HG02884 (cell line): ENCODE measurements at regions not wholly inside any gene's neighbourhood (a gene's known extent, or its start where the extent isn't known, plus 50 kb on each side); places are given as distances from the start of the nearest gene placed in this dataset.
"Not testable (repeated sequence)": the region's sequence is repeated elsewhere in the genome, so short reads cannot be mapped to it uniquely, and the experiment has no call there.

ENCODE experiments used
- ATAC-seq: cut with Tn5 transposase; IDR thresholded peaks from one replicate; pipeline ENCODE4 v1.9.1; 2021; ENCODE audit warnings: mild to moderate bottlenecking, moderate library complexity; ENCODE audit not compliant: unreplicated experiment

DNA sequence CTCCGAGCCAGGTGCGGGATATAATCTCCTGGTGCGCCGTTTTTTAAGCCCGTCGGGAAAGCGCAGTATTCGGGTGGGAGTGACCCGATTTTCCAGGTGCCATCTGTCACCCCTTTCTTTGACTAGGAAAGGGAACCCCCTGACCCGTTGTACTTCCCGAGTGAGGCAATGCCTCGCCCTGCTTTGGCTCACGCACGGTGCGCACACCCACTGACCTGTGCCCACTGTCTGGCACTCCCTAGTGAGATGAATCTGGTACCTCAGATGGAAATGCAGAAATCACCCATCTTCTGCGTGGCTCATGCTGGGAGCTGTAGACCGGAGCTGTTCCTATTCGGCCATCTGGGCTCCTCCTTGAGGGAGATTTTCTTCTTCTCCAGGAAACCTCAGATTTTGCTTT, 1135.1 kb upstream of the DIAPH2 start:
- not testable (repeated sequence) for ATAC-seq

DNA sequence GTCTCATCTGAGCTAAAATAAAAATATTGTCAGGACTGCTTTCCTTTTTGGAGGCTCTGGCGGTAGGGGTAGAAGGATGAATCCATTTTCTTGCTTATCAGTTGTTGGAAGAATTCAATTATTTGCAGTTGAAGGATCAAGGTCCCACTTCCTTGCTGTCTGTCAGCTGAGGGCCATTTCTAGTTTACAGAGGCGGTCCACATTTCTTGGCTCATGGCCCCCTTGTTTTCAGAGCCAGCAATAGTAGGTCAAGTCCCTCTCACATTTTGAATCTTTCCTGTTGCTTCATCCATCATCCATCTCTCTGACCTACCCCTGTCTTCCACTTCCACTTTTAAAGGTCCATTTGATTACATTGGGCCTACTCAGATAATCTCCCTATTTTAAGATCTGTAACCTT, 1099.3 kb upstream of the DIAPH2 start:
- no peak for ATAC-seq

DNA sequence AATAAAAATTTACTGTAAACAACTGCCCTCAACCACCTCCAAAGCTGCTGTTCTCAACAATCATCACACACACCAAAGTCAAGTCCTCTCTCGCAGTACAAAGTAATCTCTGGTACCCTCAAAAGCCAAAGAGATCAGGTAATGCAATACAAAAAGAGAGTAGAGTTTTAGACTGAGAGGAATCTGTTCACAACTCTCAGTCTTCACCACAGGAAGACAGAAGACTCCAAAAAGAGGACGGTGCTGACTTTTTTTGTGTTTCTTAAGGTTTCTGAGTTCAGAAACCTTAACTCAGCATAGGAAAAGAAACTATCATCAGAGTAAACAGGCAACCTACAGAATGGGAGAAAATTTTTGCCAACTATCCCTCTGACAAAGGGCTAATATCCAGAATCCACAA, 1072.3 kb upstream of the DIAPH2 start:
- ATAC-seq = no peak

DNA sequence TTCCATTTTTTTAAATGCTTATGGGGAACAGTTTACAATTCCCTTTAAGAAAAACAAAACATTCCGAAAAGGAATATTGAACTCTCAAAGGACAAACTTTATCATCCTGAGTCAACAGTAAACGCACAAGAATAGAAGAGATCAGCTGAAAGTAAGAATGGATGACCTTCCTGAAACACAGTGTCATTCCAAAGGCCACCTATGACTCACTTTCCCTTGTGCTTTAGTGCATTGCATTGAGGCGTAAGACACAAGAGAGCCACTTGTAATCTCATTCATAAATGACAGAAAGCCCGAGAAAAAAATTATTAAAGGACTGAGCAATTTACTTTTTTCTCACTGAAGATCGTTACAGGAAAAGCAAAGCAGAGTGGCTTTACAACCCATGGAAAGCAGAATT, 1062.4 kb upstream of the DIAPH2 start:
- no peak for ATAC-seq

DNA sequence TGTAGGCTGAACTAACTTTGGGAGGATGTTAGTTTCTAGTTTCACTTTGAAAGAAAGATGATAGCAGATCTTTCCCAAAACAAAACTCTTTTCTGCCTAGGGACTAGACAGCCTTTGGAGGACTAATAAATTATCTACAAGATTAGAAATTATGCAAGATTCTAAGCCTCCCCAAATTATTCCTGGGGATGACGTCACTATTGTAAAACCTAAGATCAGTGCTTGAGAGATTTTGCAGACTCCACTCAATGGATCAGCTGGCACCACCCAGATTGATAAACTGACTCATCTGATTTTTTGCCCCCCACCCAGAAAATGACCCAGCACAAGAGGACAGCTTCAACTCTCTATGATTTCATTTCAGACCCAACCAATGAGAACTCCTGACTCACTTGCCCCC, 1057.9 kb upstream of the DIAPH2 start:
- no peak for ATAC-seq

DNA sequence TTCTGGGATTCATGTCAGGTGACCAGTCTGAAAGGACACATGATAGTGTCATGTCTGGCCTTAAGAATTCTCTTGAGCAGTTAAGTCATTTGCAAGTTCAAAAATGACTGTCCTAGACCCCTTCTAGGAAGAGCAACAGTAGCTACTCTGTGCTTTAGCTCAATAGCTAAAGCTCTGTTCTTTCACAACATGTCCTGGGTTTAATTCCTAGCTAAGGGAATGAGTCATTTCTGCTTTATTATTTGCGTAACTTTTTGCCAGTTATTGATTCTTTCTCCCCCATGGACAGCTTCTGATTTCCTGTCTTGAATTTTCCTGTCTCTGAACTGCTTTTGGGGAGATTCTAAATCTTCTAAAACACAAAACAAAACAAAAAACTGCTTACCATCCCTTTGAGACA, 1055.8 kb upstream of the DIAPH2 start:
- no peak for ATAC-seq

DNA sequence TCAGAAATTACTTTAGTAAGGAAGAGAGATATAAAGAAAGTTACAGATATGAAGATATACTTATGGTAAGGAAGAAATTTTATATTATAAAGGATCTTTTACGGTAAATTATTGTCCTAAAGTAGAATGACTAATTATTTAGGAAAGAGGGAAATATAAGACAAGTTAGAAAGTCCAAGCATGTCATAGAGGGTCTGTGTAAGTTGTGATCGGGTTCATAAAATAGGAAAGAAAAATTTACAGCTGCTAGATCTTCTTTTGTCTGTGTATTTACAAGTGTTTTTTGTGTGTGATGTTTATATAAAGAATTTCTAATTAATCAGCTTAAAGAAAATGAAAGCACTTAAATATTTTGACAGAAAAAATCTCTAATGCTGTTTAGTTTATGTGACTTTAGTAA, 1054.9 kb upstream of the DIAPH2 start:
- no peak for ATAC-seq

DNA sequence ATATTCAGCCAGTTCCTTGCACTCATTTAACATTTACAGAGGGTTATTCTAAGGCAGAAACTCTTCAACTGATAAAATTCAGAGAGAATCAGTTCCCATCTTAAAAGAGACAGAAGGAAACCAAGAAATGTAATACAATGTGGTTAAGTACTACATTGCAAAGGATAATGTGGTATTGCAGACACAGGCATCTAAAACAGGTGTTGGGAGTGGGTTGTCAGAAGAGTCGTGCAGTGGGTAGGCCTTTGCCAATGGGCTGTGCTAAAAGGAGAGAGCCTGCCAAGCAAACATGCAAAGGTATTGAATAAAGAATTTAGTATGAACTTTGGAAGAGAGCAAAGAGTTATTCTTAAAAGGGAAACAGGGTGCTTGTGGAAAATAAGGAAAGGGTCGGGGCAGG, 1044.4 kb upstream of the DIAPH2 start:
- ATAC-seq = no peak

DNA sequence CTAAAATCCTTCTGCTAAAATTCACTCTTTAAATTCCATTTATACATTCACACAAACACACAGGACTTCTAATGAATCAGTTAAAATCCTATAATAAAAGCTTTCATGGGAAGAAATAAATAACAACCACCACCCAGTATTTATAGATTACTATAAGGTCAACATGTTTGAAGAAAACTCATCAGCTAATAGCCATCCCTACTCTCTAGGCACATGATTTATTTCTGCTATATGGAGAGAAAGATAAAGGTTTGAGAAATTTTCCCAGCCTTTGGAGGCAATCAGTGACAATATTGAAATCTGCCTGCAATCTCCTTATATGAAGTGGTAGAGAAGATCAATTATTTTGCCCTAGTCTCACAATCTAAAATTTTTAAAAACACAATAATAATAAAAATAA, 1038.9 kb upstream of the DIAPH2 start:
- ATAC-seq = no peak

DNA sequence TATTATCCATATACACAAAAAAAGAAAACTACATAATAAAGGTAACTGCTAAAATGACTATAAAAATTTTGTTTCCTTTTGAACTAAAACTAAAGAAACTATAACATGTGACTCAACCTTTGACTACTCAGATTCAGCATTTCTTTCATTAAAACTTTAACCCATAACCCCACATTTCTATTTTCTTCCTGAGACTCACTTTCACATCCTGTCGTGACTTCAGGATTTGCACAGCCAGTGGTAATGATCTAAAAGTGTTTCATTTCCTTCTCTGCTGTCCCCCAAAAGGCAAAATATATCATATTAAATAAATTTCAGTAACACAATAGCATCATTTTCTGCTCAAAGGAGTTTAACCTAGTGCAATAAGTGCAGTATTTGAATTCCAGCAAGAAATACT, 1022.4 kb upstream of the DIAPH2 start:
- ATAC-seq = no peak

DNA sequence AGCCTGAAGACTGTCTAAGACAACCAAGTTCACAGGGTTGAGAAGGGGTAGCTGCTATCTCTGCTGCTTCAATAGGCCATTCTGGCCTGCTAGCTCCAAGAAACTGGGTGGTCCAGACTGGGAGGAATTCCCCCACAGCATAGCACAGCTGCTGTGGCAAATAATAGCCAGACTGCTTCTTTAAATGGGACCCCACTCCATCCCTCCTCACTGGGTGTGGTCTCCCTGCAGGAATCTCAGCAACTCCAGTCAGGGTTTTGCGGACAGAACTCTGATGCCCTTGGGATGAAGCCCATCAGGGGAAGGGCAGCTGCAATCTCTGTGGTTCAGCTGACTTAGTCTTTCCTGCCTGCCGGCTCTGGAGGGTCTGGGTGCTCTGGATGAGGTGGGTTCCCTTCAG, 1018.6 kb upstream of the DIAPH2 start:
- ATAC-seq = no peak

DNA sequence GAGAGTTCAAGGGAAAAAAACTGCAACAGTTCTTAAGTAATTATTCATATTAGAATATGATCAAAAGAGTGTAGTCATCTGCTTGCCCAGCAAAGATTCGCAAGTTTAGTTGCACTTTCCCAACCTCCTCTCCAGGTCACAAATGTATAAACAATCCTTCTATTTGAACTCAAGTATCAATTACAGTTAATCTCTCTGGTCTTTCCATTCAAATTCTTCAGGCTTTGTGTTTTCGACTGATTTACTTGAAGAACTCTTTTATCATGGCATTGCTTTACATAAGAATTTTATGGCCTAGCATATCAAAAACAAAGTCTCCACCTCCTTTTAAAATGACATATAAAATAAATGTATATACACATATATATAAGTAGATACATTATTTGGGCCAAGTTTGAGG, 1009.6 kb upstream of the DIAPH2 start:
- ATAC-seq = no peak

DNA sequence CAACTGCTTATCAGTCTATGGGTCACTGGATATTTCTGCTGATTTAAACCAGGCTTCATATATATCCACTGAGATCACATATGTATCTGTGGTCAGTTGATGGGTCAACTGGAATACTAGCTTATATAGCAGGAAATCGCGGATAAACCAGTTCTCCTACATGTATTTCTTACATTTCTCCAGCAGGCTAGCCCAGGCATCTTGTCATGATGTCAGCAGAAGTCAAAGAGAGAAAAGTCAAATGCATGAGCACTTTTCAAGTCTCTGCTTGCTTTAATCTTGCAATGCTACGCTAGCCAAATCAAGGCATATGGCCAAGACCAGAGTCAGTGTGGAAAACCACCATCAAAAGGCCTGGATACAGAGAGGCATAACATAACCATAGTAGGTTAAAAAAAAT, 1008.8 kb upstream of the DIAPH2 start:
- ATAC-seq = no peak

DNA sequence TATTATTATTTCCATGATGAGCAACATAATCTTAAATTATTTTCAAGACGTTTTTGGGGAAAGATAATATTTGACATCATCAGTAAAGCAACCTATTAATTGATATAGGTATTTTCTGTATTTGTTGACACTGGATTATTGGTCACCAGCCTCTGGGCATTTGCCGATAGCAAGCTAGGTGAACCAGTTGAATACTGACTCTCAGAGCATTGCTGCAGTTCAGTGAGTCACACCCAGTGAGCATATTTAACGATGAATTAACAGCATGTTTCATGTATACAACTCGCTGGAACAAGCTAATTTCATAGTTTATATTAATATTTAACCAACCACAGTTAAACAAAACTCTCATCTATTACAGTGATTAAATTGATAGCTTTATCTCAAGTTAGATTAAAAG, 1006.0 kb upstream of the DIAPH2 start:
- ATAC-seq = no peak

DNA sequence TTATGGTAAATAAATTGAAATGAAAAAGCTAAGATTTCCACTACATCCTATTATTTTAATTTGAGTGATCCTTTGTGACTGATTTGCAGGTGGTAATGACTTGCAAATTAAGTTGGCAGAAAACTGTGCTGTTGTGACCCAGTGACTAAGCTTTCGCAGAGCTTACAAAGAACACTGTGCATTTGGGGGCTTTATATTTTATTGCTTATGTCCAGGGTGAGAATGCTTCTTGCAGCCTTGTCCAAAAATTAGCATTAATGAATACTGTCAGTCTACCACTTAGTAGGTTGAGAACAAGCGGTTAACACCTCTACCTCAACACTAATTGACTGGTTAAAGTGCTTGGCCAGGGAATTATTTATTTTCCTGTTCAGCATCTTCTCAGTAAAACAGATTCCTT, 991.3 kb upstream of the DIAPH2 start:
- no peak for ATAC-seq

DNA sequence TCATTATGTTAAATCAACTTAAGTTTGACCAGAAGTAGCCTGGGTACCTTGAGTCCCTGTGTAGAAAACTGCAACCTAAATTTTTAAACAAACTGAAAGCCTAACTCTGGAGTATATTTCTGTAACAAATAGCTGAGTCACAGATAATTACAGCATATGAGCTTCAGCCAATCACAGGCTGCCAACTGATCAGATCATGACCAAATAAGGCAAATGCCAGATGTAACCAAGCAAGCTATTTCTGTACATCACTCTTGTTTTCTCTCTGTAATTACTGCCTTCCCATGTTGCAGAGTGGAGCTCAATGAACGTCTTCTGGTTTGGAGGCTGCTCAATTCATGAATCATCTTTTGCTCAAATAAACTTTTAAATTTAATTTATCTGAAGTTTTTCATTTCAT, 980.9 kb upstream of the DIAPH2 start:
- ATAC-seq = no peak

DNA sequence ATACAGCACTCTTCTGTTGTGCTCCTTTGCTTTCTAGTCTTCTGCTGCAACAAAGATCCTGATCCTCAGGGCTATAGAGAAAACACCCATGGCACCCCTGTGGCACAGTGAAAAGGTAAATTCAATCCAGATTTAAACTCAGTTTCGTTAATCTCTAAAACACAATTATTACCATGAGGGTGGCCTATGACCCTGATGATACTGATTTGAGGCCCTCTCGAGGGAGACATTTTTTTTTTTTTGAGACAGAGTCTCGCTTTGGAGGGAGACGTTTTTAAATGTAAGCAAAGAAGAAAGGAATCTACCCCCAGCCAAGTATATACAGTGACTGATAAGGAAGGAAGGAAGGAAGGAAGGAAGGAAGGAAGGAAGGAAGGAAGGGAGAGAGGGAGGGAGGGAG, 967.8 kb upstream of the DIAPH2 start:
- no peak for ATAC-seq

DNA sequence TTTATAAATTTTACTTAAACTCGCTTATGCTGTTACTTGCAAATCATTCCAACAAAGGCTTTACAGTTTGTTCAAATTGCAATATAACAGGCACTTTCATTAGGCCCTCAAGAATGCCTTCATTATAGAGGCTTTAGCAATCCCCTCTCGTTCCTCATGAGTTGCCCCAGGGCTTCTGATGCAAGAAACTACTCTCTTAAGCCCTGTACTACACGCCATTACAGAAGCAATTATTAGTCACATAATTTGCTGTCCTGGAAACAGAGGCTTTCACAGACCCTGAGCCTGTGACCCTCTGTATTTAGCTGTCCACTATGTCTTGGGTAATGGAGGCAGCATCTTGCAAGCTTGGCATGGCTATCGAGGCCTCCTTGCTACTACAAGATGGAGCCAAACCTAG, 965.9 kb upstream of the DIAPH2 start:
- no peak for ATAC-seq

DNA sequence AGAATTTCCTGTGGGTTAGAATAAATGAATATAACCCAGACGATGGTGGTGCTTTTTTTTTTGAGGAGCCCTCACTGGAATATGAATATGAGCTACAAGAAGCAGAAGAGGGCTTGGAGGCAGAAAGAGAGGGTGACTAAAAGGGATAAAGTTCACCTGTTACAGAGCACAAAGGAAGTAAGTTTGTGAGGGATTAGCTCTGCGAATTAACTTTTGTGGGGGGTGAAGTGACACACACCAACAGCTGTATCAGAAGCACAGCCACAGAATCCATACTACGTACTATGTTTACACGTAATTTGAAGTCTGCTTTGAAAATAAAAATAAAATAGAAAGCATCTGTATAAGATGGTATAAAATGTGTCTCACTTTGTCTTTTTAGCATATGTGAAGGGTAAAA, 963.6 kb upstream of the DIAPH2 start:
- no peak for ATAC-seq

DNA sequence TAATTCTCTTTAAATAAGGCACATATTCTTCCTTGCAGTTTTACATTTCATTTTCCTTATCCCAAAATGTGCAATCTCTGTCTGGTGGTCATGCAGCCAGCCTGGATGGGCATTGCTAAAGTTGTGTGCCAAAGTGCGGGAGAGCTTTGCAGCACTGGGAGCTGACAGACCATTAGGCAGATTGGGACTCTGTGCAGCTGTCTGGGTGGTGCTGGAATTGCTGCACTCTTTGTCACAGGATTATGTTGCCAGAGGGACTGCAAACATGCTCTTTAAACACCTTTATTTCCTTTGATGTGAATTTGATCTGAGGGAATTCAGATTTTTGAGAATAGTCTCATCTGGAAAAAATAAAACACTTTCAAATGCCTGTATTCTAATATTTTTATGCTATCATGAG, 956.2 kb upstream of the DIAPH2 start:
- no peak for ATAC-seq

DNA sequence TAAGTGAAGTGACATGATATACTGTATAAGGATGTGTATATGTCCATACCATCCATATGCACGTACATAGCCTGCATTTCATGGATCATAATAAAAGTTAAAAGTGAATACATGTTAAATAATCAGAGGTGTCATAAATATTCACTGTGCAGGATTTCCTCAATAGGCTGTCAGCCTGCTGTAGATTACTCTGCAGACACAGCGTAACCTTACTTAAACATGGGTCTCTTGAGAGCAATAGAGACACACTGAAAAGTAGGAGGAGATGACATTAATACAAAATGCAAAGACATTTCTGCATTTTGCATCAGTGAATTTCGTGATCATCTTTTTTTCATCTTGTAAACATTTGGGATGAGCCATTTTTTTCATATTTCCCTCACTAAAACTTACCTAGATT, 955.2 kb upstream of the DIAPH2 start:
- no peak for ATAC-seq

DNA sequence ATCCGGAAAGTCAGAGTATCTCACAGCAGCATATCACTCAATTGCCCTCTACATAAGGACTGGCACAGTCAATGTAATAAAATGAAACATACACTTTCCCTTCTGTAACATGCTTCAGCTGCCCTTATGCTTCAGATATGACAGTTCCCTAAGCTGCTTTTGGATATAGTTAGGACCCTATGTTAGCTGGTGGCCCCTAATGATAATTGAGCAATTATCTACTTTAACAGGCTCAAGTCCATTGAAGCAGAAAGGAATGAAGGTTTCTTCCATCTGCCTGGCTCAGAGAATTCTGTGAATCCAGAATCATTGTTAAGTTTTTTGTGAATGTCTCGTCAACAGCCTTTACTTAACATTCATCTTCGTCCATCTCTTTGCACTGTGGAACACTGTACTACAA, 951.2 kb upstream of the DIAPH2 start:
- ATAC-seq = no peak

DNA sequence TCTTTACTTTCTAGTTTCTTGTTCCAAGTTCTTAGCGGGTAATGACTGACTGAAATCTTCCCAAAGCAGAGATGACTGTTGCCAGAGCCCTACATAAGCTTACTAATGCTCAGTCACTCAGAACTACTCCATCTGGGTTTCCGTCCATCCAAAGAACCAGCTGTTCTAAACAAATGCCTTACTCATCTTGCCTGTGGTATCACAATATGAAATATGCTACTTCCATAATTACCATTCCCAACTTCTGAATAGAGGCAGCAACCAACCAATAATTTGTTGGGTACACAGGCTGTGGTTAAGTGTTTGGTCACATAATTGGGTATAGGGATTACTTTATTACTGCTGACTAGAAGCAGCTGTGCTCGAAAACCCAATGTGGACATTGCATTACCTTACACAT, 930.2 kb upstream of the DIAPH2 start:
- ATAC-seq = no peak

DNA sequence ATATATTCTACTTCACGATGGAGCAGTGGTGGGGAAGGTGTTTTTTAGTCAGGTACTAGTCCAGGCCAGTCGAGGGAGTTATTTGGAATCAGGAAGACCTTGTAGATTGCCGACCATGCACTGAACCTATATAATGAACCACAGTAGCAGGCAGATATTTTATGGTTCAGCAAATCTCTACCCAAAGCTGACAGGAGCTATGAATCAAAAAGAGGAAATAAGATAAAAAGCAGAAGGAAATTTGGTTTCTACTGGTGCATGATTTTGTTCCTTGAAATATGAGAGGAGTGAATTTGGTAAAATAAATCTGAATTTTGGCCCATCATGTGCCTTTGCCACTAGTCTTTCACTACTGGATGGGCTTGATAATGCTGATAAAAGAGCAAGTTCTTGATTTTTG, 924.3 kb upstream of the DIAPH2 start:
- no peak for ATAC-seq
